ENCODE measurements at regions not wholly inside any gene's neighbourhood (a gene's known extent, or its start where the extent isn't known, plus 50 kb on each side); places are given as distances from the start of the nearest gene placed in this dataset.

DNA sequence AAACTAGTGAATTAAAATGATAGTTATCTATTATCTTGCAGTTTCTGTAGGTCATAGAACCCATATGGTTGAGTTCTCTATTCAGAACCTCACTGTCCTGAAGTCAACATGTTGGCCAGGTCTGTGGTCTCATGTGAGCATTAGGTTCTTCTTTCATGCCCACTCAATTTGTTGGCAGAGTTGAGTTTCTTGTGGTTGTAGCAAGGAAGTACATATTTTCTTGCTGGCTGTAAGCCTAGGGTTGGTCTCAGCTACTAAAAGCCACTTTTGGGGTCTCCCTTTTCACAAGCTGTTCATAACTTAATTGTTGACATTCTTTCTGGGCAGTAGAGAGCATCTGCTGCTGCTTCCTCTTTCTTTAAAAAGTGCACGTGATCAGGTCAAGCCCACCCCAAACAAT, 1165.1 kb upstream of the NCAM2 start (continued):
- TF ChIP-seq SRSF3 (IDR thresholded peaks at IDR 0.05; ENCODE audit: insufficient read depth, low read length) (no peak), CHD4 (IDR thresholded peaks at IDR 0.05; ENCODE audit: insufficient read depth, insufficient replicate concordance, low read depth, low read length, poor library complexity, severe bottlenecking) (no peak), RAD51 (IDR thresholded peaks at IDR 0.05; ENCODE audit: borderline replicate concordance, low read depth) (no peak)

DNA sequence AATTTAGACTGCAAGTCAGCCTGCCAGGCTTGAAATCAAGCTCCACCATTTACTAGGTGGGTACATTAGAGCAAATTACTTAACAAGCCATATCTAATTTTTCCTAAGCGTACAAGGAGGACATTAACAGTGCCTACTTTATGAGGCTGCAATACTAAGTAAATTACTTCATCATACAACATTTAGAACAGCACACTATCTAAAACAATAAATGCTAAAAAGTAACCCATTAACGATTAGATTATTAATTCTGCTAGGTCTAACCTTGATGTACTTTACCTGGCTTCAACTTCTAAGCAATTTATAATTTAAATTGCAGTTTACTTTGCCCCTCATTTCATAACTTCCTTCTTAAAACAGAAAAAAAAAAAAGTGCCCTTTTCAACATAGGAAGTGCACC, 1155.6 kb upstream of the NCAM2 start:
- no peaks in the 10 kb centered on the region for H3K27me3 ChIP-seq (ENCODE audit: control insufficient read depth in 2 of 2, insufficient read depth in 2 of 2, low read length in 2 of 2)
- intact Hi-C loops (cut with micrococcal nuclease): no loop called here
- POLR2A ChIA-PET: no interaction called here
- in situ Hi-C loops (cut with MboI): no loop called here
- H3K4me2 ChIP-seq (ENCODE audit: insufficient read depth, low read length): no peak overlapping the region
- no peak for DNase-seq (ENCODE audit: extremely low read depth in 1 of 4, low spot score in 3 of 4)
- H3K4me1 ChIP-seq (replicated peaks in 1 of 2; ENCODE audit: control insufficient read depth in 2 of 2, insufficient read depth in 2 of 2, low read length in 2 of 2): no peaks in the 10 kb centered on the region
- no peaks in the 10 kb centered on the region for H3K36me3 ChIP-seq (ENCODE audit: control insufficient read depth, insufficient read depth, low read length)
- no TSS peak for BruUV-seq (replicated peaks)
- no peak overlapping the region for H3K27ac ChIP-seq (ENCODE audit: extremely low read depth, low read depth, low read length)
- H2AFZ ChIP-seq (ENCODE audit: low read depth, low read length): no peak overlapping the region
- no peak overlapping the region for H3K4me3 ChIP-seq
- H3K9me1 ChIP-seq (ENCODE audit: control insufficient read depth, insufficient read depth, low read length): no peaks in the 10 kb centered on the region
- no peak for FAIRE-seq
- no peaks in the 10 kb centered on the region for H4K20me1 ChIP-seq (replicated peaks; ENCODE audit: control insufficient read depth, insufficient read depth, low read length)
- TF ChIP-seq SP1 (CRISPR knock-in tag; IDR thresholded peaks at IDR 0.05) (no peak), TOE1 (IDR thresholded peaks at IDR 0.05; ENCODE audit: borderline replicate concordance) (no peak), TOE1 (CRISPR knock-in tag; IDR thresholded peaks at IDR 0.05; ENCODE audit: borderline replicate concordance, low read depth) (no peak), ZNF431 (CRISPR knock-in tag; IDR thresholded peaks at IDR 0.05) (no peak), RBM17 (IDR thresholded peaks at IDR 0.05; ENCODE audit: borderline replicate concordance, low read depth, low read length) (no peak), CBX2 (IDR thresholded peaks at IDR 0.05; ENCODE audit: insufficient read depth, low read length, poor library complexity, severe bottlenecking) (no peak), DIDO1 (tag; IDR thresholded peaks at IDR 0.05; ENCODE audit: low read depth) (no peak), SREBF1 (IDR thresholded peaks at IDR 0.05; ENCODE audit: borderline replicate concordance, low read depth, low read length) (no peak), ZNF507 (tag; conservative IDR thresholded peaks at IDR 0.05) (no peak), CSDE1 (IDR thresholded peaks at IDR 0.05) (no peak), DMBX1 (CRISPR knock-in tag; IDR thresholded peaks at IDR 0.05; ENCODE audit: borderline replicate concordance) (no peak), ELF2 (CRISPR knock-in tag; IDR thresholded peaks at IDR 0.05) (no peak), PHF20 (IDR thresholded peaks at IDR 0.05; ENCODE audit: partially characterized antibody) (no peak), NONO (IDR thresholded peaks at IDR 0.05; ENCODE audit: low read depth in 2 of 2, low read length in 1 of 2) (no peak)
- TF ChIP-seq, protein P1, sequence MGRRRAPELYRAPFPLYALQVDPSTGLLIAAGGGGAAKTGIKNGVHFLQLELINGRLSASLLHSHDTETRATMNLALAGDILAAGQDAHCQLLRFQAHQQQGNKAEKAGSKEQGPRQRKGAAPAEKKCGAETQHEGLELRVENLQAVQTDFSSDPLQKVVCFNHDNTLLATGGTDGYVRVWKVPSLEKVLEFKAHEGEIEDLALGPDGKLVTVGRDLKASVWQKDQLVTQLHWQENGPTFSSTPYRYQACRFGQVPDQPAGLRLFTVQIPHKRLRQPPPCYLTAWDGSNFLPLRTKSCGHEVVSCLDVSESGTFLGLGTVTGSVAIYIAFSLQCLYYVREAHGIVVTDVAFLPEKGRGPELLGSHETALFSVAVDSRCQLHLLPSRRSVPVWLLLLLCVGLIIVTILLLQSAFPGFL (CRISPR knock-in tag; IDR thresholded peaks at IDR 0.05): no peak
- TF ChIP-seq, protein P2, sequence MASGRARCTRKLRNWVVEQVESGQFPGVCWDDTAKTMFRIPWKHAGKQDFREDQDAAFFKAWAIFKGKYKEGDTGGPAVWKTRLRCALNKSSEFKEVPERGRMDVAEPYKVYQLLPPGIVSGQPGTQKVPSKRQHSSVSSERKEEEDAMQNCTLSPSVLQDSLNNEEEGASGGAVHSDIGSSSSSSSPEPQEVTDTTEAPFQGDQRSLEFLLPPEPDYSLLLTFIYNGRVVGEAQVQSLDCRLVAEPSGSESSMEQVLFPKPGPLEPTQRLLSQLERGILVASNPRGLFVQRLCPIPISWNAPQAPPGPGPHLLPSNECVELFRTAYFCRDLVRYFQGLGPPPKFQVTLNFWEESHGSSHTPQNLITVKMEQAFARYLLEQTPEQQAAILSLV (tag; IDR thresholded peaks at IDR 0.05): no peak
- no peak for ATAC-seq
- CTCF ChIA-PET (ENCODE audit: low intra/inter-chr PET ratio): no interaction called here
- no peaks in the 10 kb centered on the region for H3K9me3 ChIP-seq (replicated peaks; ENCODE audit: control insufficient read depth, insufficient read depth, low read depth, low read length)
- WGBS (ENCODE audit: insufficient coverage, low coverage, missing lambda C conversion rate): 17% methylated on average over 2 of the region's 2 CpGs
- H3K79me2 ChIP-seq (ENCODE audit: control insufficient read depth, insufficient read depth, low read length): no peaks in the 10 kb centered on the region
- no peak overlapping the region for H3K9ac ChIP-seq (ENCODE audit: insufficient read depth in 1 of 2, low read depth in 2 of 2, low read length in 2 of 2)

Measured in K562 (cell line).